H1 (cell line): ENCODE measurements at regions not wholly inside any gene's neighbourhood (a gene's known extent, or its start where the extent isn't known, plus 50 kb on each side); places are given as distances from the start of the nearest gene placed in this dataset.

Experiments
- CHD2 ChIP-seq: IDR thresholded peaks from 2 replicates; pipeline ENCODE4 v1.6.1; 2012; ENCODE audit warnings: low read length, improper control_type of control experiment
- RFX5 ChIP-seq: IDR thresholded peaks from 2 replicates; pipeline ENCODE4 v1.6.1; 2011; ENCODE audit warnings: low read depth, low read length, improper control_type of control experiment, borderline replicate concordance
- SP2 ChIP-seq: IDR thresholded peaks from 2 replicates; pipeline ENCODE4 v1.6.1; 2012; ENCODE audit warnings: mild to moderate bottlenecking, low read length, inconsistent platforms

- TF ChIP-seq SP2 (no peak), CHD2 (no peak), RFX5 (no peak)
Measured at GRCh38 chr7:41756650-41757182, 53.8 kb upstream of the INHBA start (continued).
